ENCODE measurements at regions not wholly inside any gene's neighbourhood (a gene's known extent, or its start where the extent isn't known, plus 50 kb on each side); places are given as distances from the start of the nearest gene placed in this dataset.

- no peak for DNase-seq
These were observed 65.7 kb downstream of the TMEM18 start for GRCh38 chr2:611519-611918.

GRCh38 chr2:610491-610890, 66.7 kb downstream of the TMEM18 start:
- DNase-seq: no peak

DNA sequence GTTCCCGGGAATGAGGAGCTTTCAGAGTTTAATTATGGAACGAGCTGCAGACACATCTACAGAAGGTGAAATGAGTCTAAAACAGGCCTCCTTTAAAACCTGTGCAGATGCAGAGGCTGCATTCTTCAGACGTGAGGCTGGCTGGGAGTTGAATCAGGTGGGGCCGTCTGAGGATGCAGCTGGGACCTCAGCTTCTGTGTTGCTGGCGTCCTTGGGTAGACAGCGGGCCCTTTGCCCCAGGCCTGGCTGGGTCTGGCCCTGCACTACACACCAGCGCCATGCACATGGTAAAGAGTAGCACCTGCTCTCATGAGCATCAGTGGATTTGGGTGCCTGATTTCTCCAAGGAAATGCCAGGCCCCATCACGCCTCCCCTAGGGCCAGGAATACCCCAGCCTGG, 67.3 kb downstream of the TMEM18 start:
- no peak for DNase-seq

- no peak for DNase-seq
These were observed 67.8 kb downstream of the TMEM18 start for GRCh38 chr2:609449-609848.

DNA sequence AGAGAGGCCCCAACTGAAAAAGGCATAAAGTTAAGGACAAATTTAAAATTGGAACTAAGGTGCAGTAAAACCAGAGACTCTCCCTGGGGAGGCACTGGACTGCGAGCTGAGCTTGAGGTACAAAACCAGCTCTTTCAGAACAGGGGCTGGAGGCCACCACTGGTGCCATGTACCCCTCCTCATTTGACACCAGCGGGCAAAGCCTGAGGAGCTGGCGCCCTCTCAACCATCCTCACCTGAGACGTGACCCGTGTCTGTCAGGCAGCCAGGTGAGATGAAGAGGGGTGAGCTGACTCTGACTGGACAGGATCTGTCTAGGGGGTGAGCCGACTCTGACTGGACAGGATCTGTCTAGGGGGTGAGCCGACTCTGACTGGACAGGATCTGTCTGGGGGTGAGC, 68.5 kb downstream of the TMEM18 start:
- DNase-seq: no peak

- no peak for DNase-seq
These were observed 68.9 kb downstream of the TMEM18 start for GRCh38 chr2:608297-608696.

DNA sequence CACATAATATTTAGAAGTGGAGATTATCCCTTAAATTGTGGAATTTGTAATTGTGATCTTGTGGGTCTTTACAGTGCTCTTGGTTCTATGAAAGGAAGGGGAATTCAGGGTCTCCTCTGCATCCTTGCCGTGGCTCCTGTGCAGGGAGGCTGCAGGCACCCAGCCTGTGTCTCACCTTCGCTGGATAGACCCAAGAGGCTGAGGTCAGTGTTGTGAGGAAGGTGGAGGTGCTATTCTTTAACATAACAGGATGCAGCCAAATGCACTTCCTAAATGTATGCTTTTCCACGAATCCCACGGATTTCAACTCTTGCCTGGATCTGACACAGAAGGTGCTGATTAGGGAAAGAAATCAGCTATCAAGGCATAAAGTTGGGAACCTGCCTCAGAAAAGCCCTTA, 69.5 kb downstream of the TMEM18 start:
- no peak for DNase-seq

DNA sequence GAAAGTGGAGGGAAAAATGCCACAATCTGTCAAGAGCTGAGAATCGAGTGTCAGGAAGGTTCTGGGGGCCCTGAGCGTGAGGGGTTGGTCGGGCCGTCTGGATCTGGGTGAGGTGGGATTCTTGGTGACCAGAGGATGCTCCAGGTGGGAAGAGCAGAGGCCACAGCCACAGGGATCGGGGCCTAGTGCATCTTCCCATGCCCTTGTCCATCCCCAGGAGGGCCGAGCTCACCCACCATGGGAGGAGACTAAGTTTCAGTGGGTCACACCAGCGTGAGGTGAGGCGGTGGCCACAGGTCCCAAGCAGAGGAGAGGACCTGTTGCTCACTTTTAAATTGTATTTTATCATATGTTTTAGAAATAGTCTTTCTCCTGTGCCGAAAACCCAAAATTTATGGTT, 70.0 kb downstream of the TMEM18 start:
- DNase-seq: no peak

DNA sequence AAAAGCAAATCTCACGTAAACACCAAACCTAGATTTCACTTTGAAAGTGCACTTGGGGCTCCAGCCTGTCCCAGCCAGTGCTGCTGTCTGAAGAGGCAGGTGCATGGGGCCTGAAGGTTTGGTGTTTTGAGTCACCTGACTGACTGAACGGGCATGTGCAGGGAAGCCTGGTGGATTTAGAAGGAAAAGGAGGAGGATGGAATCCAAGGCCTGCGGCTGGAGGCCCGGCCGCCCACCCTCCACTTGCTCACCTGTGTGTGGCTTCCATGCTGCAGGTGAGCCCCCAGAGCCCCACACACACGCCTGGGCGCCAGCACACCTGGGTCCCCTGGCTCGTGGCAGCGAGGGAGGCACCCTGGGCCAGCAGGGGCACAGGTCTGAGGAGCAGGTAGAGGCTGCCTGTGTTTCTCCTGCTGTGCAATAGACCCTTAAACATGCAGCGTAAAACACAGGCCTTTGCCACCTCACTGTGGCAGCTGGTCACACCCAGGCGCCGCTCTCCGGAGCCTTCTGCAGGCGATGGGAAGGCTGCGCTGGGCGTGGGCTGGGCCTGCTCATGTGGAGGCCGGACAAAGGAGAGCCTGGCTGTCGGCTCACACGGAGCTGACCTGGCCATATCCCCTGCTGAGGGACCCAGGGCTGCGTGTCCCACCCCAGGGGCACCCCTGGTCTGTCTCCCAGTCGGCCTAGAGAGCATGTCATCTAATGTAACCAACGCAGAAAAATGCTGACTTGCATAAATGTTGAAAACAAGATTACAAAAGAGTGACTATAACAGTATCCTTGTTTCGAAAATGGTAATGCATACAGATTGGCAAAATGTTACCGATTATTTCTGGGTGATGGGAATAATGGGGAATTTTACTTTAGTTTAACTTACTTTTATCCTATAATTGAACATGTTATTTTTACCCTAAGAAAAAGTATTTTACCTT, 71.3 kb downstream of the TMEM18 start:
- DNase-seq: no peak

DNA sequence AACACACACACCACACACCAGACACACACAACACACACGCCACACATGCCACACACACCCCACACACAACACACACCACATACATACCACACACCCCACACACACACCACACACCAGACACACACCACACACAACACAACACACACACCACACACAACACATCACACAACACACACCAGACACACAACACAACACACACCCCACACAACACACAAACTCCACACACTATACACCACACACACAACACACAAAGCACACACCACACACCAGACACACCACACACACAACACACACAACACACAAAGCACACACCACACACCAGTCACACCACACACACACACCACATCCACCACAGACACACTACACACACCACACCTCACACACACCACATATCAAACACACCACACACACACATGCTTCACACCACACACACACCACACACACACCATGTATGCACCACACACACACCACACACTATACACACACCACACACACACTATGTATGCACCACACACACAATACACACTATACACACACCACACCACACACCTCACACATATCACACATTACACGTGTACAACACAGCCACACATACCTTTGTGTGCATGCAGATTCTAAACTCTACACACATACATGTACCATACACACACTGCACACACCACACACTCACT, 72.2 kb downstream of the TMEM18 start:
- no peak for DNase-seq

DNA sequence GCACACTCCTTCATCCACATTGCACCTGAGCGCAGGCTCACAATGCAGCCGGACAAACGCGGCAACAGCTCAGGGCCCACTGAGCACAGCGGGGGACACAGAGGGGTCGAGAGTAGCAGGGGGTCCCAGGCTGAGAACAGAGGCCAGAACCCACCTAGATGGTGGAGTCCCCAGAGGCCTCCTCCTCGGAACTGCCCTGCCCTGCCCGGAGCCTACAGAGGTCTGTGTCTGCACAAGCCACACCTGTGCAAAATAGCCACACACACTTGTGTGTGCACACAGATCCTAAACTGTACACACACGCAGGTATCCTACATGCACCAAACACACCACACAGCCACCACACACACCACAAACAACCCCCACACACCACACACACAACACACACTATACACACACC, 72.8 kb downstream of the TMEM18 start:
- no peak for DNase-seq

- no peak for DNase-seq
These were observed 73.3 kb downstream of the TMEM18 start for GRCh38 chr2:603869-604268.

DNA sequence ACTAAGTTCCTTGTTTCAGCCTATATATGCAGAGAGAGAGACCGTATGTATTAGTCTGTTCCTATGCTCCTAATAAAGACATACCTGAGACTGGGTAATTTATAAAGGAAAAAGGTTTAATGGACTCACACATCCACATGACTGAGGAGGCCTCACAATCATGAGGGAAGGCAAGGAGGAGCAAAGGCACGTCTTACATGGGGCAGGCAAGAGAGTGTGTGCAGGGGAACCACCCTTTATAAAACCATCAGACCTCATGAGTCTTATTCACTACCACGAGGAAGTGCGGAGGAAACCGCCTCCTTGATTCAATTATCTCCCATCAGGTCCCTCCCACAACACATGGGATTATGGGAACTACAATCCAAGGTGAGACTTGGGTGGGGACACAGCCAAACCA, 73.8 kb downstream of the TMEM18 start:
- no peak for DNase-seq

GRCh38 chr2:602571-603359, 74.4 kb downstream of the TMEM18 start:
- DNase-seq: no peak

DNA sequence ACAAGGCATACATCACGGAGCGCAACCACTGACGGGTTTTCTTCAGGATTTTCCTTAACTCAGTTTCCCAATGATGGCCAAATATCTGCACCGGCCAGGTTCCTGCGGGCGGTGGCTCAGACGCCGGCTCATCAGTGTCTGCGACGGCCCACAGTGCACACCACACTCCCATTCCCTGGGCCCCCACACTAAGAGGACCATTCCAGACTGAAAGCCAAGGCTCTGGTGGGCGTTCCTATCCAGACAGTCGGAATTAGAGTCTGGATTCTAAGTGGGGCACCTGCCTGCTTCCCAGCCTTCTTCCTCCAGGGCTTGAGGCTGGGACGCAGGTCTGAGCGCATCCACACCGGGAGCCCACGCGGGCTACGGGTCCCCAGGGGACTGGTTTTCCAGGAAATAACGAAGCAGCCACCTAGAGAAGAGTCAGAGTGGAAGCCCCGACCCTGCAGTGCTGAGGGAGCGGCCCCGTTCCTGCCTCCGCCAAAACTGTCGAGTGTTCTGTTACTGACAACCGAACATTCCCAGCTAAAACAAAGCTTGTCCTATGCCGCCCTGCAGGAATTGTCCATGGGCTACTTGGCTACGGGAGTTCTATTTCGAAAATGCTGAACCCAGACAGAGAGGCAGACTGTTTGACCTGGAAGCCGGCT, 75.3 kb downstream of the TMEM18 start:
- no peak for DNase-seq

DNA sequence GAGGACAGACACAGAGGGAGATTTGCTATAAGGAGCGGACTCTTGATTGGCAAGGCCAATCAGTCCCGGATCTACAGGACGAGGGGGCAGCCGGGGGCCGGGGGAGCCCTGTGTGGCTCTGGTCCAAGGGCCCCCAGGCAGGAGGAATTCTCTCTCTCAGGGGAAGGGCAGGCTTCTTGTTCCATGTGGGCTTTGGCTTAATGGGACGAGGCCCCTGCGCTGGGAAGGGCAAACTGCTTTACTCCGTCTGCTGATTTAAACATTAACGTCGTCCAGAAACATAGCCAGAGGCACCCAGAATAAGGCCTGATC, 75.9 kb downstream of the TMEM18 start:
- no peak for DNase-seq

GRCh38 chr2:600542-601386, 76.4 kb downstream of the TMEM18 start:
- DNase-seq: no peak

DNA sequence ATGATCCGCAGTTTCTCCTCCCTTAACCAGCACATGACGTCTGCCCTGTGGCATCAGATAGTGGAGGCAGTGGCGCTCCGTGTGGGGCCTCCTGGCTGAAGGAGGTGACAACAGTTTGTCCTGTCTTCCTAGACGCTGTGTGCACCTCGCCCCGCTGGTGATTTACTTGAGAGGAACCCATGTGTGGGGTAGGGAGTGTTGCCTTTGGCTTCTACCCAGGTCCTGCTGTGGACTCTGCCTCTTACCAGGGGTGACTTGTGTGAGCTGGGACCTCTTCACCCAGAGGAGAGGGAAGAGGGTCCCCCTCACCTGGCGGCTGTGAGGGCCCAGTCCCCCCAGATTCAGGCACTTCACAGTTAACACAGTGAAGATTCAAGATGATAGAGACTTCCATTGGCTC, 77.6 kb downstream of the TMEM18 start:
- DNase-seq: no peak

- DNase-seq: no peak
These were observed 79.0 kb downstream of the TMEM18 start for GRCh38 chr2:598058-598802.

DNA sequence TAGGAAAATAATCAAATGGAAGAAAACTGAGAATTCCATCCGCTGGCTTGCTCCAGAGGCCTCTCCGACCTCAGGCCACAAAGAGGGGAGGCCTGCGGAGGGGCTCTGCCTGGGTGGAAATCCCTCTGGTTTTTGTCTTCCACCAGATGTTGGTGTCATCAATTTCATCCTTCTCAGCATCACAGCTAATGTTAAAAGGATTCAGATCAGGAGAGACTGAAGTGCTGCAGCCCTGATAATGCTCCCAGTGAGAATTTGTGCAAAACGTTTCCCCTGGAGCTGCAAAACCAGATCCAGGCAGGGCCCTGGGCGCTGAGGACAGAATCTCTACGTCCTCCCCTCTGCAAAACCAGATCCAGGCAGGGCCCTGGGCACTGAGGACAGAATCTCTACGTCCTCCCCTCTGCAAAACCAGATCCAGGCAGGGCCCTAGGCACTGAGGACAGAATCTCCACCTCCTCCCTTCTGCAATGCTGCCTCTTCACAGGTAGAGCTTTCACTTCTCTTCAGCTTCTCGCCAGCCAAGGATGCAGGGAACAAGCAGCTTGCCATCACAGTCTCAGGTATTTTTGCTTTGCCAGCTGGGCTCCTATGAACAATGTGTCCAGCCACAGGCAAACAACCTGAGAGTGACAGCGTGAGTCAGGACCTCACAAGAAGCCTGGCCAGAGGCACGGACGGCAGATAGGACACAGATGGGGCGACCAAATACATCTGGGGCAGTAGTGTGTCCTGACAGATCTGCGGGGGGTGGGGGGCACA, 81.2 kb downstream of the TMEM18 start:
- DNase-seq: no peak

All from DMS79 treated with DMSO at 0.1 percent for 48 hours (cell line).